Heart left ventricle (tissue), 16 donors: ENCODE measurements at regions not wholly inside any gene's neighbourhood (a gene's known extent, or its start where the extent isn't known, plus 50 kb on each side); places are given as distances from the start of the nearest gene placed in this dataset.

ENCODE experiments used
- ATAC-seq, 4 donors: fragments of 200-7000 bp; cut with Tn5 transposase; one replicate each; pipeline ENCODE4 v1.9.1; 2020 to 2022; ENCODE audit warnings: moderate library complexity in 4 of 4, mild to moderate bottlenecking in 3 of 4, moderate number of reproducible peaks in 1 of 4
- DNase-seq, 5 donors: peaks; one replicate each; pipeline ENCODE4 v3.0.0-alpha.2; 2020
- H3K27ac ChIP-seq, 12 donors: fragments of 200-600 bp; sonication (generic) in 4 of 12; one replicate each; pipeline versions ENCODE4 v1.5.0 to v1.8.0; 2016 to 2022; ENCODE audit warnings: mild to moderate bottlenecking in 2 of 12
- H3K27me3 ChIP-seq, 9 donors: fragments of 200-600 bp; sonication (generic) in 2 of 9; one replicate each; pipeline versions ENCODE4 v1.5.1 to v1.8.0; 2016 to 2022; ENCODE audit warnings: mild to moderate bottlenecking in 3 of 9
- H3K36me3 ChIP-seq, 9 donors: fragments of 200-600 bp; sonication (generic) in 2 of 9; one replicate each; pipeline versions ENCODE4 v1.5.0 to v1.8.0; 2018 to 2022; ENCODE audit warnings: mild to moderate bottlenecking in 2 of 9
- H3K4me1 ChIP-seq, 12 donors: fragments of 200-600 bp; sonication (generic) in 4 of 12; one replicate each; pipeline versions ENCODE4 v1.5.0 to v1.8.0; 2016 to 2022; ENCODE audit warnings: mild to moderate bottlenecking in 3 of 12
- H3K4me3 ChIP-seq, 12 donors: fragments of 200-600 bp; sonication (generic) in 4 of 12; one replicate each; pipeline versions ENCODE4 v1.5.0 to v1.8.0; 2017 to 2022; ENCODE audit warnings: mild to moderate bottlenecking in 9 of 12, moderate library complexity in 4 of 12
- H3K9me3 ChIP-seq, 12 donors: fragments of 200-600 bp; sonication (generic) in 4 of 12; one replicate each; pipeline versions ENCODE4 v1.5.0 to v1.8.0; 2016 to 2022; ENCODE audit warnings: mild to moderate bottlenecking in 1 of 12
- POLR2A ChIP-seq, 2 donors: fragments of 450-650 bp; IDR thresholded peaks; one replicate each; pipeline ENCODE4 v1.6.1; 2017; ENCODE audit warnings: antibody characterized with exemption in 2 of 2, mild to moderate bottlenecking in 2 of 2, moderate library complexity in 2 of 2
- WGBS, 4 donors: extraction: QIAGEN DNeasy Blood & Tissue Kit in 2 of 4; methylation state at CpG; one replicate each; pipeline versions ENCODE4 v1.1.5 to v1.1.7; 2013 to 2018; 5-methylcytosine and 5-hydroxymethylcytosine counted together
- intact Hi-C, 10 donors: fragments of 100-400 bp; cut with DNase I; formaldehyde crosslinking; loops; one replicate each; pipeline versions ENCODE4 v1.11.1 to v1.14.2; 2022
- TF ChIP-seq, protein P1 (sequence below), 12 donors: fragments of 200-600 bp; sonication (generic) in 4 of 12; IDR thresholded peaks; one replicate each; pipeline versions ENCODE4 v1.5.0 to v1.8.0; 2018 to 2022; ENCODE audit warnings: antibody characterized with exemption in 12 of 12, mild to moderate bottlenecking in 5 of 12
- donor health status: ischemic (EF 13 %, LVEDD 7.1; RV severe dilation, severe dysfunction).
- donor health status: healthy with polysubstance abuse.
- donor health status: DM: no; HTN: yes; CAD: no.
- donor health status: DM: no; HTN: no; CAD: no.
- donor health status: ischemic (EF 25% LVEDD 6.9; RV normal size, moderate dysfunction).
- donor health status: ischemic (EF 25% LVEDD 5.7; RV mildly dilated, moderate dysfunction).
- donor health status: healthy.
- donor health status: DM: yes; HTN: yes; CAD: no.
- donor health status: ischemic (EF 35%, LVEDD 5.7; RV mildly dilated, moderate dysfunction).
- donor health status: nonischemic (EF 11% LVEDD 7.7; RV severe dilation, severe dysfunction).
- donor health status: DM: yes; HTN: yes; CAD: no.
- donor health status: PGD.
- donor health status: ischemic (EF 29% LVEDD 5.4; RV normal size, mild dysfunction).
- donor health status: nonischemic (EF 23%, LVEDD 6.1; RV moderate dilation, normal function).

DNA sequence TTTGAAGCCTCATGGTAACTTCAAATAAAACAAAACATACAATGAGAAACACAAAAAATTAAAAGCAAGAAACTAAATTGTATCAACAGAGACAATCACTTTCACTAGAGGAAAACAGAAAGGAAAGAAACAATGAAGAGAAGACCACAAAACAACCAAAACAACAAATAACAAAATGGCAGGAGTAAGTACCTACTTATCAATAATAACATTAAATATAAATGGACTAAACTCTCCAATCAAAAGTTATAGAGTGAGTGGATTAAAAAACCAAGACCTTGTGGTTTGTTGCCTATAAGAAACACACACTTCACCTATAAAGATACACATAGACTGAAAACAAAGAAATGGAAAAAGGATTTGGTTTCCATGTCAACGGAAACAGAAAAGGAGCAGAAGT lies 830.1 kb upstream of the TMEFF2 start:
- no peak for TF ChIP-seq POLR2A (IDR thresholded peaks at IDR 0.05)
- TF ChIP-seq, protein P1, sequence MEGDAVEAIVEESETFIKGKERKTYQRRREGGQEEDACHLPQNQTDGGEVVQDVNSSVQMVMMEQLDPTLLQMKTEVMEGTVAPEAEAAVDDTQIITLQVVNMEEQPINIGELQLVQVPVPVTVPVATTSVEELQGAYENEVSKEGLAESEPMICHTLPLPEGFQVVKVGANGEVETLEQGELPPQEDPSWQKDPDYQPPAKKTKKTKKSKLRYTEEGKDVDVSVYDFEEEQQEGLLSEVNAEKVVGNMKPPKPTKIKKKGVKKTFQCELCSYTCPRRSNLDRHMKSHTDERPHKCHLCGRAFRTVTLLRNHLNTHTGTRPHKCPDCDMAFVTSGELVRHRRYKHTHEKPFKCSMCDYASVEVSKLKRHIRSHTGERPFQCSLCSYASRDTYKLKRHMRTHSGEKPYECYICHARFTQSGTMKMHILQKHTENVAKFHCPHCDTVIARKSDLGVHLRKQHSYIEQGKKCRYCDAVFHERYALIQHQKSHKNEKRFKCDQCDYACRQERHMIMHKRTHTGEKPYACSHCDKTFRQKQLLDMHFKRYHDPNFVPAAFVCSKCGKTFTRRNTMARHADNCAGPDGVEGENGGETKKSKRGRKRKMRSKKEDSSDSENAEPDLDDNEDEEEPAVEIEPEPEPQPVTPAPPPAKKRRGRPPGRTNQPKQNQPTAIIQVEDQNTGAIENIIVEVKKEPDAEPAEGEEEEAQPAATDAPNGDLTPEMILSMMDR (IDR thresholded peaks at IDR 0.05) = no peak
- ATAC-seq = no peak
- no peaks in the 10 kb centered on the region for H3K4me1 ChIP-seq
- H3K27ac ChIP-seq = no peak overlapping the region
- WGBS, 4 donors = 73 to 84% (median 81%) methylated on average over 1 of the region's 1 CpG
- no peak overlapping the region for H3K4me3 ChIP-seq
- no peak for DNase-seq
- H3K27me3 ChIP-seq = no peaks in the 10 kb centered on the region
- peaks cover 0 to 27% (median 4%) of the 10 kb centered on the region in 12 donors for H3K9me3 ChIP-seq
- no peaks in the 10 kb centered on the region for H3K36me3 ChIP-seq
- intact Hi-C loops = no loop called here

- H3K36me3 ChIP-seq = no peaks in the 10 kb centered on the region
- H3K27me3 ChIP-seq = no peaks in the 10 kb centered on the region
- H3K27ac ChIP-seq = no peak overlapping the region
- intact Hi-C loops = no loop called here
- ATAC-seq (no peak), DNase-seq (no peak)
- H3K4me3 ChIP-seq = no peak overlapping the region
- 86 to 92% (median 90%) methylated on average over 1 of the region's 1 CpG; no CpG with 5 or more reads in 1 of the 4 donors for WGBS, 4 donors
- H3K9me3 ChIP-seq = peaks cover 0 to 8% (median 0%) of the 10 kb centered on the region in 12 donors
- TF ChIP-seq, protein P1 (IDR thresholded peaks at IDR 0.05) = no peak
- TF ChIP-seq POLR2A (IDR thresholded peaks at IDR 0.05) = no peak
- H3K4me1 ChIP-seq = no peaks in the 10 kb centered on the region
Measured at GRCh38 chr2:193011870-193012269, 817.1 kb upstream of the TMEFF2 start.

GRCh38 chr2:192993059-192993458 lies 798.3 kb upstream of the TMEFF2 start:
- no peak for ATAC-seq
- 69 to 76% (median 71%) methylated on average over 4 of the region's 4 CpGs for WGBS, 4 donors
- H3K27ac ChIP-seq = no peak overlapping the region

DNA sequence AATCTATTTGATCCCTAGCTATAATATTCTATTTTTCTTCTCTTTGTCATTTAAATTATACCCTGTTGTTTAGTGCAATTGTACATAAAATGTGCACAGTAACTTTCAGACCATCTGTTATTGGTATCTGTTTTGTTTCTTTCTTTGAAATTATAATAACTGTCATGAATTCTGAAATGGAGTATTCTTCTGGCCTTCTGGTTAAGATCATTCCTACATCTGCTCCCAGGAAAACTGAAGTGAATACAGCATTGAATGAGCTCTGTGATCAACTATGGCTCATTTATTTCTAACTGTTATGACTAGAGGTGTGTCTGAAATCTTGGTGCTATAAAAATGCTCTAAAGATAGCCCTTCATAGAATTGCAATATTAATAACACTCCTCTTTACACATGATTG lies 788.4 kb upstream of the TMEFF2 start:
- ATAC-seq = no peak
- no peak for DNase-seq
- intact Hi-C loops = no loop called here
- H3K27ac ChIP-seq = no peak overlapping the region
- H3K36me3 ChIP-seq = no peaks in the 10 kb centered on the region
- no peak overlapping the region for H3K4me3 ChIP-seq
- no peaks in the 10 kb centered on the region for H3K4me1 ChIP-seq
- TF ChIP-seq, protein P1 (IDR thresholded peaks at IDR 0.05) = no peak
- TF ChIP-seq POLR2A (IDR thresholded peaks at IDR 0.05) = no peak
- H3K27me3 ChIP-seq = no peaks in the 10 kb centered on the region
- peaks cover 0 to 5% (median 0%) of the 10 kb centered on the region in 12 donors for H3K9me3 ChIP-seq

More at GRCh38 chr2:192993059-192993458, 798.3 kb upstream of the TMEFF2 start:
- no peaks in the 10 kb centered on the region for H3K4me1 ChIP-seq
- DNase-seq = no peak
- no peaks in the 10 kb centered on the region for H3K36me3 ChIP-seq
- no peaks in the 10 kb centered on the region for H3K27me3 ChIP-seq
- intact Hi-C loops = no loop called here
- TF ChIP-seq, protein P1 (IDR thresholded peaks at IDR 0.05) = no peak
- no peak for TF ChIP-seq POLR2A (IDR thresholded peaks at IDR 0.05)
- no peak overlapping the region for H3K4me3 ChIP-seq
- peaks cover 0 to 12% (median 0%) of the 10 kb centered on the region in 12 donors for H3K9me3 ChIP-seq
